ENCODE measurements at regions not wholly inside any gene's neighbourhood (a gene's known extent, or its start where the extent isn't known, plus 50 kb on each side); places are given as distances from the start of the nearest gene placed in this dataset.

DNA sequence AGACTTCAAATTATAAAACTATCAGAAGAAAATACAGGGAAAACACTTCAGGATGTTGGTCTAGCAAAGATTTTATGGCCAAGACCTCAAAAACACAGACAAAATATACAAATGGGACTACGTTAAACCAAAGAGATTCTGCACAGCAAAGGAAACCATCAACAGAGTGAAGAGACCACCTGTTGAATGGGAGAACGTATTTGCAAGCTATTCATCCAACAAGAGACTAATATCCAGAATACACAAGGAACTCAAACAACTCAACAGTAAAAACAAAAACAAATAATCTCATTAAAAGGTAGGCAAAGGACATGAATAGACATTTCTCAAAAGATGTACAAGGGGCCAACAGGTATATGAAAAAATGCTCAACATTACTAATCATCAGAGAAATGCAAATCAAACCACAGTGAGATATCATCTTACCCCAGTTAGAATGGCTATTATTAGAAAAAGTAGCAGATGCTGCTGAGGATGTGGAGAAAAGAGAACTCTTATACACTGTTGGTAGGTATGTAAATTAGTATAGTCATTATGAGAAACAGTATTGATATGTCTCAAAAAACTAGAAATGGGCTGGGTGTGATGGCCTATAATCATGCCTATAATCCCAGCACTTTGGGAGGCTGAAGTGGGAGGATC lies 112.6 kb downstream of the LRIG2 start:
- DNase-seq (ENCODE audit: low spot score): no peak

DNA sequence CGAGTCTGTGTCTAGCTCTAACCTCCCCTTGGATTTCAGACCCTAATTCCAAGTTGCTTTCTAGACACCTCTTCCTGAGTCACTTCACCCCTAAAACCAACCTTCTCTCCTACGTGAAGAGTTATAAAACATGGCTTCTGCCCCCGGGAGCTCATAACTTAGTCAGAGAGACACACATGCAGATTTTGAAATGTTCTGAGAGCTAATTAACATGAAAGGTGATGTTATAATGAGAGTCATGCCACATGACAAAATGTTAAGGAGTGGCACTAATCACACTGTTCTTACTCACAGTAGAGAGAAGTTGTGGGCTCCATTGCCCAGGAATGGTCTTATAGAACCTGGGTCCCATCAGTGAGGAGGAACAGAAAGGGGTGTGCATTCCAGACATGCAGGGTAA lies 117.1 kb downstream of the LRIG2 start:
- TF ChIP-seq, protein P1, sequence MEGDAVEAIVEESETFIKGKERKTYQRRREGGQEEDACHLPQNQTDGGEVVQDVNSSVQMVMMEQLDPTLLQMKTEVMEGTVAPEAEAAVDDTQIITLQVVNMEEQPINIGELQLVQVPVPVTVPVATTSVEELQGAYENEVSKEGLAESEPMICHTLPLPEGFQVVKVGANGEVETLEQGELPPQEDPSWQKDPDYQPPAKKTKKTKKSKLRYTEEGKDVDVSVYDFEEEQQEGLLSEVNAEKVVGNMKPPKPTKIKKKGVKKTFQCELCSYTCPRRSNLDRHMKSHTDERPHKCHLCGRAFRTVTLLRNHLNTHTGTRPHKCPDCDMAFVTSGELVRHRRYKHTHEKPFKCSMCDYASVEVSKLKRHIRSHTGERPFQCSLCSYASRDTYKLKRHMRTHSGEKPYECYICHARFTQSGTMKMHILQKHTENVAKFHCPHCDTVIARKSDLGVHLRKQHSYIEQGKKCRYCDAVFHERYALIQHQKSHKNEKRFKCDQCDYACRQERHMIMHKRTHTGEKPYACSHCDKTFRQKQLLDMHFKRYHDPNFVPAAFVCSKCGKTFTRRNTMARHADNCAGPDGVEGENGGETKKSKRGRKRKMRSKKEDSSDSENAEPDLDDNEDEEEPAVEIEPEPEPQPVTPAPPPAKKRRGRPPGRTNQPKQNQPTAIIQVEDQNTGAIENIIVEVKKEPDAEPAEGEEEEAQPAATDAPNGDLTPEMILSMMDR (IDR thresholded peaks at IDR 0.05; ENCODE audit: extremely low read depth, missing control alignments): no peak
- DNase-seq (ENCODE audit: low spot score): no peak

More for the DNA sequence above, 112.6 kb downstream of the LRIG2 start:
- TF ChIP-seq, protein P1 (IDR thresholded peaks at IDR 0.05; ENCODE audit: extremely low read depth, missing control alignments): no peak

DNA sequence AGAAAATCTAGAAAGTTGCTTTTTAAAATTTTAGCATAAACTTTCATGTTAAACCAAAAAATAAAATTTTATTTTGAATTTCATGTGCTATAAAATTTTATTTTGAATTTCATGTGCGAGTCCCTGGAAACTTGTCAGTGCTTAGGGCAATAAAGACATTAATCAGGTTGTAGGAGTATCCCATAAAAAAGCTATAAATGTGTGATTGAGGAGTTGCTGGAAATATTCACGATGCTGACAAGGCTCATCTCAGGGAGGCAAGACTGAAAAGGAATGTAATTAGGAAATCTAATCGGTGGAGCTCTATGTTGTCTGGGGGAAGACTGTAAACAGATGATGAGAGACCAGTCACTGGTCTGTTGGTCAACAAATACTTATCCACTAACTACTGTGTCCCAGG lies 117.9 kb downstream of the LRIG2 start:
- TF ChIP-seq, protein P1 (IDR thresholded peaks at IDR 0.05; ENCODE audit: extremely low read depth, missing control alignments): no peak
- no peak for DNase-seq (ENCODE audit: low spot score)

DNA sequence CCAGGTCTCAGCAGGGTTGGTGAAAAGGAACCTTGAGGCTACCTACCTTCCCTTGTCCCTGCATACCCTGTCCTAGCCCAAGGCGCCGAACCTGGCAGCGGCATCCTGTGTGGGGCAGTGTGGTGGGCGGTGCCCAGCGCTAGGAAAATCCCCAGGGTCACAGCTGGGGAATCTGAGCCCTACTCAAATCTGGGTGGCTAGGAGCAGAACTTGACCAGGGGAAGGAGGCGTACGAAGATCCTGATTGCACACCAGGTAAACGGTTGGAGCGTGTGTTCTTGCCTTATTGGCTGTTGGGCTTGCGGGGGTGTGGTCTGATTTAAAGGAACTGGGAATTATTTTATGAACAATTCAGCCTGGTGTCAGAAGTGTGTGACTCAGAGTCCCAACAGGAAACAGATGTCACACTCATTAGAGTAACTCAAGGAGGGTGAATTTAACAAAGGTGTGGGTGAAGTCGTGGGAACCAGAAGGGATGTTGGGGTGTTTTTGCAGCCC lies 118.6 kb downstream of the LRIG2 start:
- TF ChIP-seq, protein P1 (IDR thresholded peaks at IDR 0.05; ENCODE audit: extremely low read depth, missing control alignments): no peak
- DNase-seq (ENCODE audit: low spot score): no peak

DNA sequence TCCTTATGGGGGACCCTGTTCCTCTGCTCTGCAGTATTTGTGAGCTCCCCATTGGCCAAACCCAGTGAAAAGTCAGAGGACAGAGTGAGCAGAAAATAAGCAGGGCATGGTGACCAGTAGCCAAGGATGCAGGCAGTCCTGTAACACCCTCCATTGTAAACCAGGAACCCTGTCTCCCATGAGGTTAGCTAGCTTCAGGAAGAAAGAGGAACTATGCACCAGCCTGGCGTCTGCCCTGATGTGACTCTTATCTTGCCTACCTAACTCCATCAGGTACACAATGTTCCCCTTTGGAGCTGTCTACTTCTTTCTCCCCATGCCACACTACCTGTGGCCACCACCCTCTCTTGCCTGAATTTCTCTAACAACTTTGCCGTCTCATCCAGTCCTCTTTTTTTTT lies 119.2 kb downstream of the LRIG2 start:
- TF ChIP-seq, protein P1 (IDR thresholded peaks at IDR 0.05; ENCODE audit: extremely low read depth, missing control alignments): no peak
- no peak for DNase-seq (ENCODE audit: low spot score)

DNA sequence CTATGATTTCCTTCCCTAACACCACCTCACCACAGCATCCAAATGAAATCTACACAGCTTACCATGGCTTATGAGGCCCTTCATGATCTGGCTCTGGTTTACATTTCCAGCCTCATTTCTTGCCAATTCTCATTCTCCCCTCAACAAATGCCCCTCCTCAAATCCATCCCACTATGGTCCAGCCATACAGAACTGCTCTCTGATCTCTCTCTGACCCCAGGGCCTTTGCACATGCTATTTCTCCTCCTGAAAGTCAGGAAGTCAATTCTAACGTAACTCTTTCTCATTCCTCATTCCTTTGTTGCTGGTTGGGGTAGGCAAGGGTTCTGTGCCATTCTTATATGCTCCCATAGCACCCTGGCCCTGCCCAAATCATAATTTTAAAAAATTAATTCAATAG lies 120.0 kb downstream of the LRIG2 start:
- DNase-seq (ENCODE audit: low spot score): no peak
- TF ChIP-seq, protein P1 (IDR thresholded peaks at IDR 0.05; ENCODE audit: extremely low read depth, missing control alignments): no peak

DNA sequence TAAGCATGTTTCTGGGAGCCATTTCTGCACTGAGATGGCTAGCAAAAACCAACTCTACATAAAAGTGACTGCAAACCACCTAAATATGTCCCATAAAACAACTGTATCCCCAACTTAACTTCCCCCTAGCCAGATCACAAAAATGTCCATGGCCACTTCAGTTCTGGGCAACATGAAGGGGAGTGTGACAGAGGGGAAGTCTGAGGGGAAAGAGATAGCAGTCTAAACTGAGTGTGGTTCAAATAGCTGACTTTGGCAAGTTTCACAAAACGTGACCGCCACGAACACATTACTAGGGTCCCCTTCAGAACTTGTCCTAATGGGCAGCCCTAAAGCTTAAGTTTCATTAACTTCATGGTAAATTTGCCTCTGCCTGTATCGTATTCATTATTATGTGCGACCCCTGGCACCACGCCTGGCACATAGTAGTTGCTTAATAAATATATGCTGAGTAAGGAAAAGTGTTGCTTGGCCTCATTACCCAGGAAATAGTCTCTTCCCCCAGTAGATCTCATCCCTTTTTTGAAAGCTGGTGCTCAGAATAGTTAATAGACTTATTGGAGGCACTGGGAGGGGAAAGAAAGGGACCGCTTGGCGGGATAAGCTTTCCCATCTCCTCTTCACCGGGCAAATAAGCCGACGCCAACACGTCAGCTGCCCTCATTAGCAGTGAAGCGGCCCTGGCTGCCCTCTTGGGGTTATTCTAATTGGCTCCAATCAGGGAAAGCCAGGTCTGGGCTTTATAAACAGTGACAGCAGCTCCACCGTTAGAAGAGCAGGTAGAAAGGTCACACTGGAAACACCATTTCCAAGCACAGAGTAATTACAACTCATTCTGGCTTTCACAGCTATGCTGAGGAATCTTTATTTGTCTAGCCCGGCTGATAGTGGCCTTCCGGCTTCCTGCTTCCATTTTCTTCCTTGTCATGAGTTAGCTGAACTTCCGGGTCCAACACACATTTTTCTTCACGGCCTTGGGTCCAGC lies 122.1 kb downstream of the LRIG2 start:
- no peak for DNase-seq (ENCODE audit: low spot score)
- TF ChIP-seq, protein P1 (IDR thresholded peaks at IDR 0.05; ENCODE audit: extremely low read depth, missing control alignments): no peak

Data from GM20000 (cell line).